Tibial artery (tissue), 4 donors: ENCODE measurements at regions not wholly inside any gene's neighbourhood (a gene's known extent, or its start where the extent isn't known, plus 50 kb on each side); places are given as distances from the start of the nearest gene placed in this dataset.

Experiments used
- DNase-seq, 2 donors: peaks; one replicate each; pipeline ENCODE4 v3.0.0-alpha.2; 2019
- H3K27ac ChIP-seq, 2 donors: fragments of 200-600 bp; sonication (generic) in 1 of 2; 1 replicate in 1 of 2; 2 replicates in 1 of 2; pipeline ENCODE4 v1.5.1; 2018 to 2019; ENCODE audit warnings: mild to moderate bottlenecking in 1 of 2
- H3K27me3 ChIP-seq, 2 donors: fragments of 200-600 bp; sonication (generic) in 1 of 2; one replicate each; pipeline versions ENCODE4 v1.5.1 to v1.6.0; 2016 to 2019
- H3K36me3 ChIP-seq, 3 donors: fragments of 200-600 bp; sonication (generic) in 2 of 3; one replicate each; pipeline ENCODE4 v1.5.1; 2016 to 2019; ENCODE audit warnings: mild to moderate bottlenecking in 2 of 3
- H3K4me1 ChIP-seq, 4 donors: fragments of 200-600 bp; sonication (generic) in 2 of 4; 1 replicate in 3 of 4; 2 replicates in 1 of 4; pipeline ENCODE4 v1.5.1; 2016 to 2019
- H3K4me3 ChIP-seq, 2 donors: fragments of 200-600 bp; sonication (generic) in 1 of 2; 1 replicate in 1 of 2; 2 replicates in 1 of 2; pipeline ENCODE4 v1.5.1; 2018 to 2019; ENCODE audit warnings: mild to moderate bottlenecking in 2 of 2
- H3K9me3 ChIP-seq, 3 donors: fragments of 200-600 bp; sonication (generic) in 1 of 3; one replicate each; pipeline ENCODE4 v1.5.1; 2016 to 2019
- CTCF ChIP-seq, 2 experiments: fragments of 200-600 bp in 1 of 2; fragments of 450-650 bp in 1 of 2; IDR thresholded peaks; one replicate each; pipeline ENCODE4 v1.5.1; 2017 to 2019; ENCODE audit warnings: antibody characterized with exemption in 2 of 2, mild to moderate bottlenecking in 1 of 2, moderate library complexity in 1 of 2
- intact Hi-C: fragments of 100-400 bp; cut with DNase I; formaldehyde crosslinking; loops from one replicate; pipeline ENCODE4 v1.15.0; 2023; ENCODE audit warnings: low total_unique reads

- DNase-seq: peak; percentile 16 to 49
- no peak overlapping the region for H3K4me3 ChIP-seq
- H3K36me3 ChIP-seq: no peaks in the 10 kb centered on the region
- H3K27ac ChIP-seq: no peak overlapping the region
- TF ChIP-seq CTCF (IDR thresholded peaks at IDR 0.05): no peak
- no peaks in the 10 kb centered on the region for H3K4me1 ChIP-seq
- H3K9me3 ChIP-seq: no peaks in the 10 kb centered on the region
- intact Hi-C loops: no loop called here
- H3K27me3 ChIP-seq: peaks cover 0 to 34% of the 10 kb centered on the region in 2 donors
Observed at GRCh38 chr22:48957311-48957986, 870.2 kb downstream of the BRD1 start.

GRCh38 chr22:48955351-48956311 is 872.0 kb downstream of the BRD1 start:
- peak; percentile 12 to 56 for DNase-seq
- peaks cover 0 to 22% of the 10 kb centered on the region in 2 donors for H3K27me3 ChIP-seq
- H3K36me3 ChIP-seq: no peaks in the 10 kb centered on the region
- no peak for TF ChIP-seq CTCF (IDR thresholded peaks at IDR 0.05)
- H3K4me3 ChIP-seq: no peak overlapping the region
- no peaks in the 10 kb centered on the region for H3K9me3 ChIP-seq
- H3K4me1 ChIP-seq: no peaks in the 10 kb centered on the region
- intact Hi-C loops: no loop called here
- H3K27ac ChIP-seq: no peak overlapping the region

GRCh38 chr22:48954781-48955311 is 872.8 kb downstream of the BRD1 start:
- intact Hi-C loops: loop anchor here (5.0 kb wide), 1 partner anchor 247 kb away; no protein-coding TSS in a partner anchor
- Histone ChIP-seq H3K4me3 (no peak overlapping the region), H3K9me3 (no peaks in the 10 kb centered on the region), H3K27me3 (peaks cover 0 to 20% of the 10 kb centered on the region in 2 donors), H3K27ac (no peak overlapping the region), H3K36me3 (no peaks in the 10 kb centered on the region), H3K4me1 (no peaks in the 10 kb centered on the region)
- no peak for TF ChIP-seq CTCF (IDR thresholded peaks at IDR 0.05)
- peak in 1 of 2 donors; percentile 33 for DNase-seq

- DNase-seq: no peak
- H3K4me3 ChIP-seq: no peak overlapping the region
Observed at GRCh38 chr22:48953830-48954229, 873.8 kb downstream of the BRD1 start.

More at GRCh38 chr22:48953830-48954229, 873.8 kb downstream of the BRD1 start:
- H3K9me3 ChIP-seq: no peaks in the 10 kb centered on the region
- no peaks in the 10 kb centered on the region for H3K4me1 ChIP-seq
- intact Hi-C loops: loop anchor here (5.0 kb wide), 1 partner anchor 248 kb away; no protein-coding TSS in a partner anchor
- no peak for TF ChIP-seq CTCF (IDR thresholded peaks at IDR 0.05)
- no peak overlapping the region for H3K27ac ChIP-seq
- H3K36me3 ChIP-seq: no peaks in the 10 kb centered on the region
- peaks cover 0 to 14% of the 10 kb centered on the region in 2 donors for H3K27me3 ChIP-seq
